Dendritic cell treated with granulocyte-macrophage colony-stimulating factor and Interleukin-4, amounts not matched to agents 40 ng/mL and 50 ng/mL, for 4 days (primary cell): ENCODE measurements at regions not wholly inside any gene's neighbourhood (a gene's known extent, or its start where the extent isn't known, plus 50 kb on each side); places are given as distances from the start of the nearest gene placed in this dataset.
"Not testable (repeated sequence)": the region's sequence is repeated elsewhere in the genome, so short reads cannot be mapped to it uniquely, and the experiment has no call there.

Experiments used
- H3K27ac Mint-ChIP-seq: one replicate; pipeline ENCODE4 v1.8.0; 2022; ENCODE audit warnings: mild to moderate bottlenecking, mixed read lengths
- H3K27me3 Mint-ChIP-seq: one replicate; pipeline ENCODE4 v1.8.0; 2022; ENCODE audit warnings: mild to moderate bottlenecking, mixed read lengths
- H3K36me3 Mint-ChIP-seq: one replicate; pipeline ENCODE4 v1.8.0; 2022; ENCODE audit warnings: low read depth, mixed read lengths
- H3K4me1 Mint-ChIP-seq: one replicate; pipeline ENCODE4 v1.8.0; 2022; ENCODE audit warnings: low read depth, mixed read lengths
- H3K4me3 Mint-ChIP-seq: one replicate; pipeline ENCODE4 v1.8.0; 2022; ENCODE audit warnings: mild to moderate bottlenecking, moderate library complexity, mixed read lengths
- H3K9me3 Mint-ChIP-seq: one replicate; pipeline ENCODE4 v1.8.0; 2022; ENCODE audit warnings: mixed read lengths
- intact Hi-C: fragments of 100-400 bp; cut with micrococcal nuclease; formaldehyde crosslinking; loops from one replicate; pipeline ENCODE4 v1.15.0; 2022

DNA sequence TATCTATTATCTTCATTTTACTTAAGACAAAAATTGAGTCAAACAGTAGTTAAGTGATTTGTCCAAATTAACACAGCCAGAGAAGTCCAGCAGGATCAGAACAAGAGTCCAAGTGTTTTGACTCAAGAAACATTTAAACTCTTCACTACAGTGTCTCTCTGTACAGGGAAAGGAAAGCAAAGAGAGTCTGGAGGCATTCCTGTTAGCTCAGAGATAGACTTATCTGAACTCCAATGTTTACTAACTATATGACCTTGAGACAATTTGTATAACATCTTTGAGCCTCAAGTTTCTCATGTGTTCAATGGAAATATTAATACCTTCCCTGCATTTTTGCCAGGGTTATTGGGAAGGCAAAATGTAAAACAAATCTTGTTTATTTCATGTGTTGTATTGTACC lies 849.1 kb downstream of the DIPK2A start:
- H3K9me3 Mint-ChIP-seq: no peaks in the 10 kb centered on the region

DNA sequence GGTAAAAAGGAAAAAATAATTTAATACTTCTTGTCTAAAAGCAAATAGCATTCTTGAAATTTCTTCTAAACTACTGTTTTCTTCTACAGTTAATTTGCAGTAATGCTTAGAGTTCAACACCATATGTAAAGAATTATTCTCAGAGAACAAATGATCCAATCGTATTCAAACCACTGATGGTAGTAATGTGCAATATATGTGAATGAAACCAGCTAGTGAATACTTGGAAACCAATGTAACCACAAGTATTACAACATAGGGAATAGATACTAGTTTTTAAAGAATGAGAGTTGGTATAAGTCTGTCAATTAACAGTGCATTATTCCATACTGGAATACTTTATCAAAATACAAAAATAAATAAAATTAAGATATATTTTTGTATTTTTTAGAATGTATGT lies 850.0 kb downstream of the DIPK2A start:
- no peaks in the 10 kb centered on the region for H3K36me3 Mint-ChIP-seq
- H3K27me3 Mint-ChIP-seq: peaks cover 2% of the 10 kb centered on the region
- H3K4me3 Mint-ChIP-seq: no peak overlapping the region
- intact Hi-C loops: no loop called here
- no peaks in the 10 kb centered on the region for H3K4me1 Mint-ChIP-seq
- H3K9me3 Mint-ChIP-seq: no peaks in the 10 kb centered on the region
- H3K27ac Mint-ChIP-seq: no peak overlapping the region

More for the DNA sequence above, 849.1 kb downstream of the DIPK2A start:
- intact Hi-C loops: no loop called here
- Mint-ChIP-seq H3K27me3 (peaks cover 2% of the 10 kb centered on the region), H3K4me1 (no peaks in the 10 kb centered on the region), H3K27ac (no peak overlapping the region), H3K36me3 (no peaks in the 10 kb centered on the region), H3K4me3 (no peak overlapping the region)

DNA sequence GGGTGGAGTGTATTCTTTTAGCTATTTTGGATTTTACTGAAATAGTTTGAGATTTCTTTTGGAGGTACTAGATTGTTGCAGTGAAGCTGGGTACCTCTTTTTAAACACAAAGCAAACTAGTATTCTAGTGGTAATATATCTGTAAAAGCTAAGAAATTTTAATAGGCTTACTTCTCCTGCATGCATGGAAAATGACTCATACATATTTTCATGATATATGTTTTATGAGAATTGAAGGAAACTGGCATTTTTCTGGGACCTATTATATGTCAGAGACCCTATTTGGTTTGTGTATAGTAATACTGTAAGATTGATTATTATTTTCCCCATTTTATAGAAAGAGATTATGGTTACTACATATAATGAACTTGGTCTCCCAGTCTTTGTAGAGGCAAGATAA lies 851.0 kb downstream of the DIPK2A start:
- no peak overlapping the region for H3K27ac Mint-ChIP-seq
- H3K36me3 Mint-ChIP-seq: no peaks in the 10 kb centered on the region
- peaks cover 2% of the 10 kb centered on the region for H3K27me3 Mint-ChIP-seq
- H3K9me3 Mint-ChIP-seq: no peaks in the 10 kb centered on the region
- intact Hi-C loops: no loop called here
- H3K4me1 Mint-ChIP-seq: no peaks in the 10 kb centered on the region
- H3K4me3 Mint-ChIP-seq: no peak overlapping the region

DNA sequence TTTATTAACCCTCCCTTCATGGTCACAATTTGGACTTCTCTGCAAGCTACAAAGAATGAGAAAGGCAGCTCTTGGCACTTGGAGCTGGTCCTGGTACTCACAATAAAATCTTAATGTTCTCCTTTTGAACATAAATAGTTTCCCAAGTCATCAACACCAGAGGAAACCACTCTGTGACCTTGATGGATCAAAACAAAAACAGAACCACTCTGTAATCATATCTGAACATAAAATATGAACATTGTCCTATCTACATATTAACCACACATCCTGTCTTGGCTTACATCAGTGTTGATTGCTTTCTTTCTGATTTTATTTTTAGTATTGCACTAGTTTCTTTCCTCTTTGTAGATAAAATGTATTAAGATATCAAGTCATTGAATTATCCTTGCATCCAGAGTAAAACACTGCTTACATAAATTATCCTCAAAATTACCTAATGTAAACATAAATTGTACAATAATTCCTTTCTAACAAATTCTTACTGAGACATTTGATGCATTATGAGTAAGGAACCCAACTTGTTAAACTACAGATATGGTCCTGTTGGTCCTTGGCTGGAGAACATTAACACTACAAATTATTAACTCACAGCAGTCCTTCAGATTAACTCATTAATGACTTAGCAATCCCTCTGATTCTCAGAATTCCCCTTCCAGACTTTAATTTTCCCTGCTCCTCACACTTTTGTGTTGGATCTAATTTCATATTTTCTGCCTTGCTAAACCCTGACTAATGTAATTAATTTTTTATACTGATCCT lies 860.5 kb downstream of the DIPK2A start:
- intact Hi-C loops: no loop called here
- Mint-ChIP-seq H3K27ac (no peak overlapping the region), H3K36me3 (no peaks in the 10 kb centered on the region), H3K4me1 (no peaks in the 10 kb centered on the region), H3K4me3 (no peak overlapping the region), H3K9me3 (peaks cover 26% of the 10 kb centered on the region), H3K27me3 (no peaks in the 10 kb centered on the region)

DNA sequence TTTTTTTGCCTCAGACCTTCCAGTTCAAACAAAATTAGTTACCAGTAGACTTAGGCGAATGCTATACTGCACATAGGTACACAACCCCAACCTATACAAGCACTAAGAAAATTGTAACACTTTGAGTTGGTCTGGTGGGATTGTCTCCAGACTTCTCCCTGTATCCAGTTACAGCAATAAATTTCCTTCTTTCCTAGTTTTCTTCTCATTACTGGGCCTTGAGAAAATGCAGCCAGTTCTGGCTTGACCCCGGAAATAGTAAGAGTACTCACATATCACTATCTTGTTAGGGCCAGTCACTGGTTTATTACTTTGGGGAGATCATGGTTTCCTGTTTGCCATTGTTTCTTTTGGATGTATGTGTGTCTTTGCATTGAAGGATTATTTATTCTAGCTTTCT lies 868.4 kb downstream of the DIPK2A start:
- intact Hi-C loops: no loop called here

DNA sequence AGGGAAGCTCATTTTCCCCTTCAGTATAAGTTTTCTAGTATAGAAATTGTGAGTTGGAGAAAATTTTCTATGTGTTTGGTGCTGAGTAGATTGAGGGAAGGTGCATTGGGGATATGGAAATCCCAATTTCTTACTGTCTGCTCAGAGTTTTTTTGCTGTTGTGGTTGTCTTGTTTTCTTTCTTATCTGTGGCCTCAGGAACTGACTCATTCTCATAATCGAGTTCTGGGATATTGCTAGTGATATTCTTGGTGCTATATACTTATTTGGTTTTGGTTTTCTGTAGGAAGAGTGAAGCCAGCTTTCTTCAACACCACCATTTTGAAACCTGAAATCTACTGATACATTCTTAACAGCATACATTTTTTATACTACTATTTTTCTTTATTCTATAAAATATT lies 869.2 kb downstream of the DIPK2A start:
- H3K9me3 Mint-ChIP-seq: peaks cover 24% of the 10 kb centered on the region
- no peaks in the 10 kb centered on the region for H3K36me3 Mint-ChIP-seq
- intact Hi-C loops: no loop called here
- H3K27ac Mint-ChIP-seq: no peak overlapping the region
- H3K4me3 Mint-ChIP-seq: no peak overlapping the region
- H3K4me1 Mint-ChIP-seq: no peaks in the 10 kb centered on the region
- no peaks in the 10 kb centered on the region for H3K27me3 Mint-ChIP-seq

More for the DNA sequence above, 868.4 kb downstream of the DIPK2A start:
- H3K4me3 Mint-ChIP-seq: no peak overlapping the region
- no peaks in the 10 kb centered on the region for H3K27me3 Mint-ChIP-seq
- H3K9me3 Mint-ChIP-seq: peaks cover 33% of the 10 kb centered on the region
- H3K36me3 Mint-ChIP-seq: no peaks in the 10 kb centered on the region
- H3K27ac Mint-ChIP-seq: no peak overlapping the region
- no peaks in the 10 kb centered on the region for H3K4me1 Mint-ChIP-seq

DNA sequence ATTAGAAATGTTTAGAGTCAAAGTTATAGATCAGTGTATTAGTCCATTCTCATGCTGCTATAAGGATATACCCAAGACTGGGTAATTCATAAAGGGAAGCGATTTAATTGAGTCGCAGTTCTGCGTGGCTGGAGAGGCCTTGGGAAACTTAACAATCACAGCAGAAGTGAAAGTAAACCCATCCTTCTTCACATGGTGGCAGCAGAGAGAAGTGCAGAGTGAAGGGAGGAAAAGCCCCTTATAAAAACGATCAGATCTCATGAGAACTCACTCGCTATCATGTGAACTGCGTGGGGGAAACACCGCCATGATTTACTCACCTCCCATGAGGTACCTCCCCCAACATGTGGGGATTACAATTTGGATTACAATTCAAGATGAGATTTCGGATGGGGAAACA lies 871.5 kb downstream of the DIPK2A start:
- Mint-ChIP-seq H3K36me3 (no peaks in the 10 kb centered on the region), H3K4me1 (no peaks in the 10 kb centered on the region), H3K9me3 (peaks cover 12% of the 10 kb centered on the region), H3K4me3 (no peak overlapping the region), H3K27ac (no peak overlapping the region), H3K27me3 (no peaks in the 10 kb centered on the region)
- intact Hi-C loops: no loop called here

DNA sequence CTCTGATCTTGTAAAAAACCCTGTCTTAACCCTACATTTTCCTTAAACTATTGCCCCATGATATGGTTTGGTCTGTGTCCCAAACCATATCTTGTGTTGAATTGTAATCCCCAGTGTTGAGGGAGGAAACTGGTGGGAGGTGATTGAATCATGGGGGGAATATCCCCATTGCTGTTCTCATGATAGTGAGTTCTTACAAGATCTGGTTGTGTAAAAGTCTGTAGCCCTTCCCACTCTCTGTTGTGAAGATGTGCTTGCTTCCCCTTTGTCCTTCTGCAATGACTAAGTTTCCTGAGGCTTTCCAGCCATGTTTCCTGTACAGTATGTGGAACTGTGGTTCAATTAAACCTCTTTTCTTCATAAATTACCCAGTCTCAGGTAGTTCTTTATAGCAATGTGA lies 881.4 kb downstream of the DIPK2A start:
- intact Hi-C loops: no loop called here
- H3K9me3 Mint-ChIP-seq: peaks cover 13% of the 10 kb centered on the region
- no peak overlapping the region for H3K4me3 Mint-ChIP-seq
- peaks cover 9% of the 10 kb centered on the region for H3K4me1 Mint-ChIP-seq
- H3K27ac Mint-ChIP-seq: no peak overlapping the region
- H3K27me3 Mint-ChIP-seq: no peaks in the 10 kb centered on the region
- H3K36me3 Mint-ChIP-seq: no peaks in the 10 kb centered on the region

DNA sequence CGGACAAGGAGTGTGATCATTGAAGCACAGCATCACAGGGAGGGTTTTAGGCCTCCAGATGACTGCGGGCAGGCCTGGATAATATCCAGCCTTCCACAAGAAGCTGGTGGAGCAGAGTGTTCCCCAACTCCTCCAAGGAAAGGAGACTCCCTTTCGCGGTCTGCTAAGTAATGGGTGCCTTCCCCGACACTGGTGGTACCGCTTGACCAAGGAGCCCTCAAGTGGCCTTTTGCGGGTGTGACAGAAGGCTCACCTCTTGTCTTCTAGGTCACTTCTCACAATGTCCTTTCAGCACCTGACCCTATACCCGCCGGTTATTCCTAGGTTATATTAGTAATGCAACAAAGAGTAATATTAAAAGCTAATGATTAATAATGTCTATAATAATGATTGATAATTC lies 882.4 kb downstream of the DIPK2A start:
- H3K27me3 Mint-ChIP-seq, H3K4me3 Mint-ChIP-seq, H3K27ac Mint-ChIP-seq, H3K4me1 Mint-ChIP-seq, intact Hi-C loops, H3K36me3 Mint-ChIP-seq: not testable (repeated sequence)
- peaks cover 13% of the 10 kb centered on the region for H3K9me3 Mint-ChIP-seq

DNA sequence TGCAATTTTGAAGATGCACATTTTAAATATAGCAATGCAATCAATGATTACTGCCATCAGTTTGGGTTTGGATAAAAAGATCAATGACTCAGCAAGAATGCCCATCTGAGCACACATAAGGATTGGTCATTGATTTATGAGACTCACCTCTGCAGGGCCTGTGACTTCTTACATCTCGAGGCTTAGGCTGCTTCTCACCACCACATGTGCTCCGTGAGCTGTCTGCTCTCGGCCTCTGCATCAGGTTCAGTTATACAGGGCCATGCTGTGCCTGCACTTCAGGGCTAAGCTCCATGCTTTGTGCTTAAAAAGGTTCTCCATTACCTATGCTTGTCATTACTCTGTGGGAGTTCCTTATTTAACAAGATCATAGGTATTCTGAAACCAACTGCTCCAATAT lies 887.5 kb downstream of the DIPK2A start:
- no peaks in the 10 kb centered on the region for H3K4me1 Mint-ChIP-seq
- no peaks in the 10 kb centered on the region for H3K9me3 Mint-ChIP-seq
- intact Hi-C loops: no loop called here
- H3K27me3 Mint-ChIP-seq: no peaks in the 10 kb centered on the region
- H3K4me3 Mint-ChIP-seq: no peak overlapping the region
- H3K36me3 Mint-ChIP-seq: no peaks in the 10 kb centered on the region
- H3K27ac Mint-ChIP-seq: no peak overlapping the region

DNA sequence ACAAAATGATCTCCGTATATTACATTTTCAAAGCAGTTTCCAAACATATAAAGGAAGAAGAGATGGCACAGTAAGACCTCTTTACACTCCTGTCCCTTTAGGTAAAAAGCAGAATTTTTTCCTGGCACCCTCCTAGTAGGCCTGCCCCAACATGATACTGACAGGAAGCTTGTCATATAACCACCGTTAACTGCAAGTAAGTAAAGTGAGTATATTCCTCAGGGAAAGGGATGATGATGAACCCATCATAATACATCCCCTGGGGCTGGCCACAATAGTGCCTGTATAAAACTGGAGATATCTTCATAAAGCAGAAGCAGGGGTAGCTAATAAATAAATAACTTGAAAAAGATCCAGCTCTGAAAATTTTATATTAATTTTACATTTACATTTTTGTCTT lies 893.0 kb downstream of the DIPK2A start:
- peaks cover 9% of the 10 kb centered on the region for H3K9me3 Mint-ChIP-seq
- intact Hi-C loops: no loop called here
- H3K4me3 Mint-ChIP-seq: no peak overlapping the region
- no peak overlapping the region for H3K27ac Mint-ChIP-seq
- H3K4me1 Mint-ChIP-seq: peaks cover 9% of the 10 kb centered on the region
- H3K36me3 Mint-ChIP-seq: no peaks in the 10 kb centered on the region
- no peaks in the 10 kb centered on the region for H3K27me3 Mint-ChIP-seq

DNA sequence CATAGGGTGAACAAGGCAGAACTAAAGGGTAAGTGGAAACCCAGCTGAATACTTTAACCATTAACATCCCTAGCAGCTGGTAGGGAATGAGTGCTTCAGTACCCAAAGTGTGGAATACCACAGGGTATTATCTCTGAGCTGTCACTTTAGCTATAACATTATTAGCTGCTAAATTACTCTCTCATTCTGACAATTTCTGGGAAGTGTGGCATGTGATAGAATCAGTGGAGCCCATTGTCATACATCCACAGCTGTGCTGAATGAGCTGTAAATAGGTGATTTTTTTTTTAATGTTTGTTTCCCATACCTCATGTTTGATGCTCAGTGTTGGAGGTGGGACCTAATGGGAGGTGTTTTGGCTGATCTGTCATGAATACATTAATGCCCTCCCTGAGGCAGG lies 894.3 kb downstream of the DIPK2A start:
- Mint-ChIP-seq H3K4me3 (no peak overlapping the region), H3K36me3 (no peaks in the 10 kb centered on the region), H3K27ac (no peak overlapping the region), H3K4me1 (peaks cover 9% of the 10 kb centered on the region), H3K27me3 (no peaks in the 10 kb centered on the region), H3K9me3 (peaks cover 9% of the 10 kb centered on the region)
- intact Hi-C loops: no loop called here

DNA sequence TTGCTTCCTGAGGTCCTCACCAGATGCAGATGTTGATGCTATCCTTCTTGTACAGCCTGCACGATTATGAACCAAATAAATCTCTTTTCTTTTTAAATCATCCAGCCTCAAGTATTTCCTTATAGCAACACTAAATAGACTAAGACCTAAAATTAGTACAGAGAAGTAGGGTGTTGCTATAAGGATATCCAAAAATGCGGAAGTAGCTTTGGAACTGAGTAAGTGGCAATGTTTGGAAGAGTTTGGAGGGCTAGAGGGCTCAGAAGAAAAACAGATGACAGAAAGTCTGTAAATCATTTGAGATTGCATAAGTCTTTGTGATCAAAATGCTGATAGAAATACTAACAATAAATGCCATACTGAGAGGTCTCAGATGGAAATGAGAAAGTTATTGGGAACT lies 894.9 kb downstream of the DIPK2A start:
- H3K36me3 Mint-ChIP-seq: no peaks in the 10 kb centered on the region
- H3K4me1 Mint-ChIP-seq: peaks cover 9% of the 10 kb centered on the region
- H3K27me3 Mint-ChIP-seq: no peaks in the 10 kb centered on the region
- H3K4me3 Mint-ChIP-seq: no peak overlapping the region
- no peak overlapping the region for H3K27ac Mint-ChIP-seq
- peaks cover 9% of the 10 kb centered on the region for H3K9me3 Mint-ChIP-seq
- intact Hi-C loops: no loop called here

DNA sequence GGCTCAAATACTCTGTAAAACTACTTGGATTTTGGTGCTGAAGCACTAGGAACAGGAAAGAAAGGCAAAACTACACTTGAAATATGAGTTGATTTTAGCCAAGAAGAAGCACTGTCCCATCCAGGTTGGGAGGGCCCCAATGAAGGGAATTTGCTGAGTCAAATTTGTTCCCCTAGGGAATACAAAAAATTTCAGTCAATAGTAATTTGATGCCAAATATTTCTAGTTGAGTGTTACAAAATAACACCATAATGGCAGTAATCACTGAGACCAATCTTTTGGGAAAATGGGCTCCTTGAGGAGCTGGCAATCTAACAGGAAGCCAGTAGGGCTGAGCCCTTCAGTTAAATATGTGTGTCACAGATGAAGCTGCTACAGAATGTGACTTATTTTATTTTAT lies 896.9 kb downstream of the DIPK2A start:
- Mint-ChIP-seq H3K27me3 (no peaks in the 10 kb centered on the region), H3K36me3 (no peaks in the 10 kb centered on the region), H3K4me1 (peaks cover 9% of the 10 kb centered on the region), H3K4me3 (no peak overlapping the region), H3K27ac (no peak overlapping the region), H3K9me3 (peaks cover 9% of the 10 kb centered on the region)
- intact Hi-C loops: no loop called here

DNA sequence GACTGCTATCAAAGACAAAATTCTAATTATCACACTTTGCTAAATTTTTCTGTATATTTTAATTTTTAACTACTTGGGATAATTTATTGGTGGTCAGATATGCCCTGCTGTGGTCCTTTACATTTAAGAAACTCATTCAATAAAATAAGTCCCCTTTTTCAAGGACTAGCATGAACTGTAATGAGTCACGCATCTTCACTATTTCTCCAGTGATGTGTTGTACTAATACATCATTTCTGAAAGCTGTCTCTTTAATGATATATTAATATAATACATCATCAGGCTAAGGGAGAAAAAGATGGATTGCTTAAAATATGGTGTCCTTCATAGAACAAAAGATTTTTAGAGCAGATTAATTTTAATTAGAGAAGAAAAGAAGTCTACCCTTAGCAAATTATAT lies 901.4 kb downstream of the DIPK2A start:
- Mint-ChIP-seq H3K4me1 (no peaks in the 10 kb centered on the region), H3K9me3 (peaks cover 5% of the 10 kb centered on the region), H3K27ac (no peak overlapping the region), H3K36me3 (no peaks in the 10 kb centered on the region), H3K27me3 (no peaks in the 10 kb centered on the region), H3K4me3 (no peak overlapping the region)
- intact Hi-C loops: no loop called here
